HG03108 (cell line): ENCODE measurements at regions not wholly inside any gene's neighbourhood (a gene's known extent, or its start where the extent isn't known, plus 50 kb on each side); places are given as distances from the start of the nearest gene placed in this dataset.

Experiments
- ATAC-seq: cut with Tn5 transposase; IDR thresholded peaks from one replicate; pipeline ENCODE4 v1.9.1; 2021; ENCODE audit warnings: moderate library complexity; ENCODE audit not compliant: unreplicated experiment

DNA sequence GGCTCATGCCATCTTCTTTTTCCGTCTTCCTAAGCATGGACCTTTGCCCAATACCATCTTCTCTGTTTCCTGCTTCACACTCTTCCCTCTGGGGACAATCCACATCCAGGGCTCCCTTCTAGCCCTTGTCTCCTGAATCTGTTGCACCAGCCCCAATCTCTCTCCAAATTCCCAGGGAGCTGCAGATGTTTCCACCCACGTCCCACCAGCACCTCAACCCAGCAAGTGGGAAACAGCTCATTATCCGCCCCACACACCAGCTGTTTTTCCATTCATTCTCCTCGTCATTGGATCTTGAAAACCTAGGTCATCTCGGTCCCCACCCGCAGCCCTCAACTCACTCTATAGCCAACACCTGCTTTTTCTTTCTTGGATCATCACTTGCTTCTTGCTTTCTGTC lies 185.0 kb upstream of the CDYL start:
- no peak for ATAC-seq

DNA sequence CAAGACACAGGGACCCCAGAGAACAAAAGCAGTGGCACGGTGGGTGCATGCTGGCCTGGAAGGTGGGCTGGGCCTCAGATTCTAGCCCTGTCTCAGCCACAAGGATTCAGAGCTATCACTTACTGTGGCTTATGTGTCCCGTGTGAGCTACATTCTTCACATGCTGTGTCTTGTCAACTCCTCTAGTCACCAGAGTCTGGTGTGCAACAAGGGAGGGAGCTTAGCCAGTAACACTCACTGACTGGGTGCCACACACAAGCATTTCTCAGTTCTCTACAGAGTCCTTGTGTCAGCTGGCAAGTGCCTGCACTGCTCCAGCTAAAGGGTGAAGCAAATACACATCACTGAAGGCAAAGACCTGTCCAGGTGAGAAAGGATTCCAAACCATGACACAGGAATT lies 186.9 kb upstream of the CDYL start:
- no peak for ATAC-seq

DNA sequence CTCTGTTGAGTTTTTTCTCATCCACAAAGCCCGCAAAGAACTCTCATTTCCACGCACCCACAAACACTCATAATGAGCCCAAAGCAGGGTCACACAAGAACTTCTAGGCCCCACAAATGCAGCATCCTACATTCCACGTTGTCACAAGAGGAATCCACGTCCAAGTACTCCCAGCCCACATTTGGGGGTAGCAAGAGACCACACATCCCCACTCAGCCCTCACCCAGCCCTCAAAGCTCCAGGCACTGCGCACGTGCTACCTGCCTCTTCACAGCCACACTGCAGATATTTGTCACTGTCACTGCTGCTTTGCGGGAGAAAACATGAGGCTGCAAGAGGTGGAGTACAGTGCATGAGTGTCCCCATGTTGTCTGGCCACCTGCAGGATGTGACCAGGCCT lies 187.6 kb upstream of the CDYL start:
- no peak for ATAC-seq

DNA sequence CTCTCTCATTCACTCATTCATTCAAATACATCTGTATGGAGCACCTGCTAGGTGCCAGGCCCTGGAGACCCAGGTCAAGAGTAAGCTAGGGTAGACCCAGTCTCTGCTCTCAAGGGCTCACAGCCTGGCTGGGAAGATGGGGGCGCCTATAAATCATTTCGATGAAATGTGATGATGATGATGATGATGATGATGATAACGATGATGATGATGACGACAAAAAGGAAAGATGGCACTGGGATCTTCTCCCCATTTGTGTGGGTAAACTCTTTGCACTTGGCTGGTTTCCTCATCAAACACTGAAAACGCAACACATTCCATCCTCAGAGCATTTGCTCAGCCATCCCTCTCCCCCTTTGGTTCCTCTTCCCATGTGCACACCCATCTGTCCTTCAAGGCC lies 188.0 kb upstream of the CDYL start:
- ATAC-seq: no peak

DNA sequence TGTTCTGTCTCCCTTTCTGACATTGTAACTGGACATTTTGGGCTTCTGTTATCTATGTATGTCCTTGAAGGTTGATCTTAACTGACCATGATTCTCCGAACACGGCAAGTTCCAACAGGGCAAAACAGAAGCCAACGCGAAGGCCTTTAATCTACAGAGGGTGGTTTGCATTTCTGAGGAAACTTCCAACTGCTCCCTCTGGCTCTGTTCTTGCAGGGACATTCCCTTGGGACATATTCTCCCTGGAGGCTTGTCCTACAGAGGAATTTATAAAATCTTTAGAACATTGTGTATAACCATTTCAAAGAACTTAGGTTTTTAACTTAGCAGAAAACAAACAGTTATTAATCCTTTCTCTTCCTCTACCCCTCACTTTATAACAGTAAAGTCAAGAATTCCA lies 189.0 kb upstream of the CDYL start:
- no peak for ATAC-seq

DNA sequence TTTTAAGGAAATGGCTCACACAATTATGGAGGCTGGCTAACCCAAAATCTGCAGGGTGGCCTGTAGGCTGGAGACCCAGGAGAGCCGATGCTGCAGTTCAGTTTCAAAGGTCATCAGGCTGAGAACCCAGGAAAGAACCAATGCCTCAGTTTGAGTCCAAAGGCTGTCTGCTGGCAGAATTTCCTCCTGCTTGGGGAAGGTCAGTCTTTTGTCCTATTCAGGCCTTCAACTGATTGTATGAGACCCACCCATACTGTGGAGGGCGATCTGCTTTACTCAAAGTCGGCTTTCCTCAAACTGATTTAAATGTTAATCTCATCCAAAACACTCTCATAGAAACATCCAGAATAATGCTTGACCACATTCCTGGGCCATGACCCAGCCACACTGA lies 189.7 kb upstream of the CDYL start:
- no peak for ATAC-seq

DNA sequence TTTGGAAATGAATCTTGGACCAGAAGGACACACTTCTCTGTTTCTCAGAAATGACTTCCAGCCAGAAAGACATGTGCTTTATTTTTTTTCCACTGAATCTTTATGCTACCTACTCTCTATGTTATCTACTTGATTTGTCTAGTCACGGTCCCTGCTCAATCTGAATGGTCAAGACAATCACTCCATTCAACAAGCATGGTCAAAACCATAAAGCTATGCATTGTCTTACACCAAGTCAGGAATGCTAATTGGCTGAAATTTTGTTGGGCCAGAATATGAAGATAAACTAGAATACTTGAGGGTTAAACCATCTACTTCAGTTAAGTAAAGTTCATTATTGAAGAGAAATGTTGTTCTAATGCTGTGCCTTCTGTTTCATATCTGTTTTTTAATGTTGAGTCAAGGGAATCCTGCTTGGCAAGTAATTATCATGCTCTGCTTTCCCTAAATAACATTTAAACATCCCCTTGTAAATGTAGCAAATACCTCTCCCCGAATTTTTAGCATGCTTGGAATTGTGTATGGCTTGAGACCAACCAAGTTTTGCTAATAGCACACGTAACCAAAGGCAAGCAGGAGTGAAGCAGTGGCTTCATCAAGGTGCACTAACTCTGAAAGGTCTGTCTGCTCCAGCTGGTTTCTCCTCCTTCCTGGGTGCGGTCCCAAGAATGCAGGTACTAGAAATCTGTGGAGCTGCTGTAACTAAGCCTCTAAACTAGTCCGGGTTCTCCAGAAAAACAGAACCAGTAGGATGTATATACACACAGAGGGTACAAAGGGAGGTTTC lies 190.3 kb upstream of the CDYL start:
- ATAC-seq: no peak

DNA sequence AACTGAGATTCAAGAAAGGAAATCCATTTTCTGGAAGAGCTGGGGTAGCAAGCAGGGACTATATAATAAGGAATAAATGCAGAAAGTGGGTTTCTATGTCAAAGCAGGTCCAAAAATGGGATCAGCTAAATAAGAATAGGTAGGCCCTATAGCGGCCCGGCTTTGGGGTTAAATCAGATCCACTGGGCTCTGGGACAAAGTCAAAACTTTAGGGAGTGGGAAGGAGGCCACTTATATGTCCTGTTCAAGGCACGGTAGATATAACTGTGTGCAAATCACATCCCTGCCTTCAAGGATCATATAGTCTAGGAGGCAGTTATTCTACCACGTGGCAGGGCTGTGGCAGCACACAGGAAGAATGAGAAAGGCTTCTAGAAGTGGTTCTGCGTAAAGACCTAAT lies 191.4 kb upstream of the CDYL start:
- ATAC-seq: no peak

DNA sequence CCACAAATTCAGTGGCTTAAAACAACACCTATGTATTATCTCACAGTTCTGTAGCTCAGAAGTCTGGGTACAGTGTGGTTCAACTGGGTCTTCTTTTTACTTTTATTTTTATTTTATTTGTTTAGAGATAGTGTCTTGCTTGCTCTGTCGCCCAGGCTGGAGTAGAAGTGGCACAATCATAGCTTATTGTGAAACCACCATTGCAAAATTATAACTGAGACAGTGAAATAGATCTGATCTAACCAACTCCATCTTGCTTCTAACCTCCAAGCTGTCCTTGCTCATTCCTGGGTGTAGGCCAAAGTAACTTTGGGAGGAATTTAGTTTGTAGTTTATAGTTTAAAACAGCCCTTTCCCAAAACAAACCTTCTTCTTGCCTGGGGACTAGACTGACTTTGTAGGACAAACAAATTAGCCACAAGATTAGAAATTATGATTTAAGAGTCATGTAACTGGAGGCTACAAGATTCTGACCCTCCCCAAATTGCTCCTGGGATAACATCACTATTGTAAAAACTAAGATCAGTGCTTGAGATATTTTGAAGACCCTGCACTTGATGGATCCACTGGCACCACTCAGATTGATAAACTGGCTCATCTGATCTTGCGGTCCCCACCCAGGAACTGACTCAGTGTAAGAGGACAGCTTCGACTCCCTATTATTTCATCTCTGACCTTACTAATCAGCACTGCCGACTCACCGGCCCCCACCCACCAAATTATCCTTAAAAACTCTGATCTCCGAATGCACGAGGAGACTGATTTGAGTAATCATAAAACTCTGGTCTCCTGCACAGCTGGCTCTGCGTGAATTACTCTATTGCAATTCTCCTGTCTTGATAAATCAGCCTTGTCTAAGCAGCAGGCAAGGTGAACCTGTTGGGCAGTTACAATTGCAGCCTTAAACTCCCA lies 193.4 kb upstream of the CDYL start:
- ATAC-seq: no peak

DNA sequence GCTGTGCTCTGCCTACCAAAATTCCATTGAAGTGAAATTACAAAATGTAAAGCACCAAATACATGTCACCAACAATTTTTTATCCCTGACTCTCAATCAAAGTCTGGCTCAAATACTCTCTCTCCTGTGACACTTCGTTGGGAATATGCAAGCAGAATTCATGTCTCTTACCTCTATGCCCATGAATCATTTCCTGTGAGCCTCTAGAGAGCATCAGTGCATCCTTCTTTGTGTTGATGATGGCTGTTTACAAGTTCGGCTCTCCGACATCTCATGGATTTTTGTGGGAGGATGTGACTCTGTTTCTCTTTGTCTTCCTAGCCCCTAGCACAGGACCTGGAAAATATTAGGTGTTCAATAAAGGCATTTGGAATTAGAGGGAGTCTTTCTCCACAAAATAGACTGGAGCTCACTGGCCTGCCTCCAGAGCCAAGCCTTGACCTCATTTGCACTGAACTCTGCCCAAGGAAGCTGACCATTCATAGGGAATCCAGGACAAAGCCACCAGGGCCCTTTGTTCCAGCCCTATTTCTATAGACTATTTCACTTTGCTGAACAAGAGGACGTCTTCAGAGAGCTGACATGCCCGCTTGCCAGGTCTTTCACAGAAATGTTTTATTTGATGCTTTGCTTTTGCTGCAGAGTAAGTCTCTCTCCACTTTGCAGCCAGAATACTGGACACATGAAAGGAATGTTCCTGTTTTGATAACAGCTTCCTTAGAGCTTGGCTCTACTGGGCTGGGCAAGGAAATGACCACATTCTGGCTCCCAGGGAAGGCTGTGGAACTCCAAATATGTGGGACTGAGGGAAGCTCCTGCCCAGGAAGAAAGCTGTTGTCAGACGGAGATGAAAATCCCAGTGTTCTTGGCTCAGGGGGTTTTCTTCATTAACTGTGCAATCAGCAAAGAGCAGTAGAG lies 194.5 kb upstream of the CDYL start:
- ATAC-seq: no peak

DNA sequence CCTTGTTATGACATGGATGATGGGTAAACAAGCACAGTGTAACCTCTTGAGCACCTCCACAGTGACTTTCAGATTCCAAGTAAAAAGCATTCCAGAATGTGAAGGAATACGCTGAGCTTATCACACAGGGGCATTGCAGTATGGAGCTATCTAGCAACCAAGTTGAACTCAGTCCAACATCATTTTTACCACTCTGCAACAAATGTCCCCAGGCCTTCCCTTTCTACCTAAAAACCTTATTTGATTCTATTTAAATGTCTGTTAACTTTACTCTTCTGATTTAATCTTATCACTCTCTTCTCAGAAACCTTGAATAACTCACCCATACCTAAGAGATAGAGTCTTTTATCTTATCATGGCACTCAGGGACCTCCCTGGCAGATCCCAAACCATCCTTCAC lies 195.8 kb upstream of the CDYL start:
- no peak for ATAC-seq

DNA sequence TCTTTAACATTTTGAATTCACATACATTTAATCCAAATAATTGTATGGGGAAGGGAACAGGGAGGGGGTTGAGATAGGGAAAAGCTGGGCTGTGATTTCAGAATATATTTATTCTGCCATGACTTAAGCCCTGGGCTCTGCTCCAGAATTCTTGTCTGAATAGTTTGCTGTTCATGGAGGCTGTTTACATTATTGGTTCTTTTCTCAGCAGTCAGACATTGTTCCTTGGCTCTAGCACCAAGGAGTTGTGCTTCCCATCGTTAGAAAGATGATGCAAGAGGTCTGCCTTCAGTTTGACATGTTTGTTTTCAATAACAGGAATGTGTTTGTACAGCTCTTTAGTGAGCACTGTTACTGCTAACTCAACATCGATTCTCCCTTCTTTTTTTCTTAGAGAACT lies 198.8 kb upstream of the CDYL start:
- ATAC-seq: no peak

DNA sequence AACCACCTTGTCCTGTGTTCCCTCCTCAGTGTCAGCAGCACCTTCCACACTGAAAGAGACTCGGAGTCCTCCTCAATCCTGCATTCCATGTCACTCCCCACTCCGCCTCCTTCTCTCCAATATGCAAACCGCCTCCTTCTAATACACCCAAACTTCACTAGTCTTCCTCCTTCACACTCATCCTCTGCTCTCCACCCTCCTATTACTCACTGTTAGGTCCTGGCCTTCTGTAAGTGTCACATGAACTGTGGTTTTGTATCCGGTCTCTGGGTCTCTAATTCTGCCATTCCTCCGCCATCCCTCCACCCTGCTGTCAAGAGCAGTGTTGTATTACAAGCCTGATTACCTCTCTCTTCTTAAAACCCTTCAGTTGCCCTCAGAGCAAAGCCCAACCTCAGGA lies 200.5 kb upstream of the CDYL start:
- ATAC-seq: no peak

DNA sequence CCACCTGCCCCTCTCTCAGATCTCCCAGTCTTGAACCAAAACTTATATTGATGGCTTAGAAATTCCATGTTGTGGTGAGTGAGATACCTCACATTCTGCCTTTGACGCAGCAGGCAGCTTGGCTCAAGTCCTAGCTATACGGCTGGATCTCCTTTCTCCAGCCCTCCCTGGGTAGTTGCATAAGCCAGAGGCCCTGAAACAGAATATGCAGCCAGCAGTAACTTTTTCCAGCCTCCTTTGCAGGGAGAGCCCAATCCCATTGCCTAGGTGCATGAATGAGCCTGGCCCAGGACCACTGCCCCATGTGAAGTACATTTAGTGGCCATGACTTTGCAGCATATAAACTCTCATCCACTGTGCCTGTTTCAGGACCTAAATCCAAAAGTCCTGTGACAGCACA lies 202.2 kb upstream of the CDYL start:
- no peak for ATAC-seq

DNA sequence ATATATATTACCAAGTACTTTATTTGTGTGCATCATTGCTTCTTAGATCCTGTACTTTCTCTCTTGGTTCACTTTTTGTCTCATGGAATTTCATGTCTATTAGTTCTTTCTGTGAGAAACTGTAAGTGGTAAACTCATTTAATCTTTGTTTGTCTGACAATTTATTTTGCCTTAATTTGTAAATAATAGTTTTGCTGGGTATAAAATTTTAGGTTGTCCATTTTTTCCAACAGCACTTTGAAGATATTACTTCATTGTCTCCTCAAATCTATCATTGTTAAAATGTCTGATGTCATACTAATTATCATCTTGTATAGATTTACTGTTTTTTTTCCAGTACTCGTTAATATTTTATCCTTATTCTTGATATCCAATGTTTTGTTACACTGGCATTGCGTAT lies 205.2 kb upstream of the CDYL start:
- ATAC-seq: no peak

DNA sequence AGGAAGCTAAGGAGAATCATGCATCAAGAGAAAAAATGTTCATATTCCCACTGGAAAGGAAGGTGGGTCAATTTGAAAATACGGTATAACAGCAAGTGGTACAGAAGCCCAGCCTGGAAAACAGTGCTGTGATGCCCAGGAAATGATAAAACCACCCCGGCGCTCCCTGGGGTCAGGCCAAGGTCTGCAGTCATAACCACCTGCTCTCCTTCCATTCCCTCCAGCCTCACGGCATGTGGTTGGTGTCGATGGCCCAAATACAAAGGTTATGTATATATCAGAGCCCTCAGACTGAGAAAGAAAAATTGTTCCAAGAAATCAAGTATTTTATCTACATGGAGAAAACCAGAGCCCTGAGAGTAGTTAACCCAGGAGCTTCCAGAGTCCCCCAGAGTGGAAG lies 208.1 kb upstream of the CDYL start:
- ATAC-seq: no peak

DNA sequence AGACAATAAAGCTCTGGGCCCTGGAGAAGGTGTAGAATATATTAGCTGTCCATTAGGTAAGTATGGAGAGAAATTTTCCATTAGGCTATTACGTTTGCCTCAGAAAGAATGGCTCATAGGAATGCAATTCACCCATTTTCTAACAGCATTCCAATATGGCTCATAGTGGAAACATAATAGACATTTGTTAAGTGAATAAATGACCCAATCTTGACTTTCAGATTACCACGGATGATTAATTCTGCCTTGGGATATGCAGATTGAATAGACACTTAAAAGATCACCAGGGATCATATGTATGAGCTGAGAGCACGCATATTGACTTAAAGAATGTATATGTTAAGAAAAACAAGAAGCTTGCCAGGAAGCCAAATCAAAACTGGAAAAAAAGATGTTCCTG lies 209.1 kb upstream of the CDYL start:
- no peak for ATAC-seq

DNA sequence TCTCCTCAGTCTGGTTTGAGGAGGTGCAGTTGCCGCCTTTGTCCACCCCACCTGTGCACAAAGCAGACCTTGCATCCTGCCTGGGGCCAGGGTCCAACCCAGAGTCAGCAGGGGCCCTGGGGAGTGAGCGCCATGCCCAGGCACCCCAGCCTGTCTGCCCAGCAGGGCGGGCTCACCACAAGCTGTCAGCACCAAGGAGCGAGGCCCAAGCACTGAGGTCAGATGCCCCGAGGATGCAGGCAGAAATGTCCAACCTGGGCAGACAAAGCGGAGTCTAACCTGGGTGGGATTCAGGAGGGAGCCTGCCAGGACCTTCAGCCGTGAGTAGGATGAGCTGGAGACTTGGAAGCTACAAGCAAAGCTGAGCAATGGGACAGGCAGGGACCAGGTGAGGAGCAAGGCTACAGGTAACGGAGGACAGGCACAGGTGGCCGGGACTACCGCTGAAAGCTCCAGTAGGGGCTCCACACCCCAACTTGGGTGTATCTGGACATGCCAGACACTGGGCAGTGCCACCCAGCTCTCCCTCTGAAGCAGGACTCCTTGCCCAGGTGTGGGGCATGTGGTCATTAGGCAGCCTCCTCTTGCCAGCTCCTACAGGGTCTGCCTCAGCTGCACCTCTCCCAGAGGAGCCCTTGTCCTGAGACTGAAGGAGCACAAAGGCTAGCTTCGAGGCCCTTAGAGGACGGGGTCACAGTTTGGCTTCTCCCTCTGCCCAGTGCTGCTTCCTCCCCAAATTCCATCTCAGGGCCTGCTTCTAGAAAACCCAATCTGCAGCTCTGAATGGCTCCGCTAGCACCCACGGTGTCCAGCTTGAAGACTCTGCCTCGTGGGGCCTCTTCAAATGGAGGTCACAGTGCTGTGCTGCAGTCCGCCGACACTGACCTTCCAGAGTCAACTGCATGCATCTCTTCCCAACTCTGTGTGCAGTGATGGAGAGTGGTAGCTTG lies 210.6 kb upstream of the CDYL start:
- no peak for ATAC-seq

DNA sequence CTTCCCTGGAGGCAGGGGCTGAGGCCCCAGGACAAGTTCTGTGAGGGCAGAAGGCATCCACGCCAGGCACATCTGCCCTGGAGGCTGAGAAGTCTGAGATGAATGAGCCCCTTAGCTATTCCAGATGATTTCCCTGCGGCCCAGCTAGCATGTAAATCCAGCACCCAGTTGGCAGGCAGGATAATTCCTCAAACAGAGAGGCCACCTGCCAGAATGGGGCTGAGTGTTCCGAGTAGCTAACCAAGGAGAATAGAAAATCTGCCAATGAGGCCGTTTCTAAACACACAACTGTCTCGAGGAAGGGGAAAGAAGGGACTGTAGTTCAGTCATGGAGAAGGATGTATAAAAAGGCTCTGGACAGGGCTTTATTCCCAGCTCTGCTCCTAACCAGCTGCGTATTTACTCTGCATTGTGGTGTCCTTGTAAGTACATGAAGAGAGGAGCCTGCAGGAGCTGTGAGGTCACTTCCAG lies 211.4 kb upstream of the CDYL start:
- ATAC-seq: no peak

DNA sequence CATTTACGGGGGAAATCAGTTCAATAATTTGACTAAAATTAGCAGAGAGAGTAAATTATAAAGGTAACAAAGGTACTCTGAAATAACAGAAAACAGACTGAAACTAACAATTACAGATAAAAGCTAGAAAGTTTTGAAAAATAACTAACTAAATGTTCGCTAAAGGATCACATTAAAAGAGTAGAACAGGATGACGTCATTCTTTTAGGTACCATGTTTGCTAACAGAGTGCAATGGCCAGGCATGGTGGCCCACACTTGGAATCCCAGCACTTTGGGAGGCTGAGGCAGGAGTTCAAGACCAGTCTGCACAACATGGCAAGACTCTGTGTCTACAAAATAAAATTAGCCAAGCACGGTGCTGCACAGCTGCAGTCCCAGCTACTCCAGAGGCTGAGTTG lies 212.3 kb upstream of the CDYL start:
- no peak for ATAC-seq
